Stimulated activated CD4-positive, alpha-beta T cell treated with anti-CD3 and anti-CD28 coated beads, Interleukin-2, amount 100 ng/mL, for 4 hours (primary cell): ENCODE measurements at regions not wholly inside any gene's neighbourhood (a gene's known extent, or its start where the extent isn't known, plus 50 kb on each side); places are given as distances from the start of the nearest gene placed in this dataset.

ENCODE experiments used
- DNase-seq: peaks from one replicate; pipeline ENCODE4 v3.0.0-alpha.2; 2020; ENCODE audit warnings: low read depth

DNA sequence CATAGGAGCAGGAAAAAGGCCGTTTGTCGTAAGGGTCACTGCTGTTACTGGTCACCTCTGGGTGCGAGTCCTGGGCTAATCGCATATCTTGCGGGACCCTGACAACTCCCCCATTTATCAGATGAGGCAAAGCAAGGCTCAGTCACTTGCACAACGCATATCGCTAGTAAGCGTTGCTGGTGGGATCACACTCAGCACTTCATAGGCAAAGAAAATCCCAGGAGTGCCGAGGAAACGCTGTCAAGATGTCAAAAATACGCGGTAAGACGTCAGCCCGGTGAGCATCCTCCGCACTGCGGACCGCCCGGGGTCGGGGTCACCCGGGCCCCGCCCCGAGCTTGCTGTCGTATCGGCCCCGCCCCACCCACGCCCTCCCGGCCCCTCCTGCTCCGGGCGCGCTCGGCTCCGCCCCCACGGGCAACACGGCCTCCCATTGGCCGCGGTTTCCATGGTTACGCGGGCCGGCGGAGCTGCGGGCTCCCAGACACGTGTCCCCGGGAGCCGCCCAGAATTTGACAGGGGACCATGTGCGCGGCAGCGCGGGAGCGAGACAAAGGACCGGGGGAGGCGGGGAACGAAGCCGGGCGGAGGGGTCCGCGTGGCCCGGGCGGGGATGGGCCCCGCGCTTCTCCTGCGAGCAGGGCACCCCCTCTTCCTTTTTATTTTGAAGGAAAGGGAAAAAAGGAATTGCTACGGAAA lies 80.2 kb upstream of the IER5L start:
- DNase-seq = peak; percentile 94

DNA sequence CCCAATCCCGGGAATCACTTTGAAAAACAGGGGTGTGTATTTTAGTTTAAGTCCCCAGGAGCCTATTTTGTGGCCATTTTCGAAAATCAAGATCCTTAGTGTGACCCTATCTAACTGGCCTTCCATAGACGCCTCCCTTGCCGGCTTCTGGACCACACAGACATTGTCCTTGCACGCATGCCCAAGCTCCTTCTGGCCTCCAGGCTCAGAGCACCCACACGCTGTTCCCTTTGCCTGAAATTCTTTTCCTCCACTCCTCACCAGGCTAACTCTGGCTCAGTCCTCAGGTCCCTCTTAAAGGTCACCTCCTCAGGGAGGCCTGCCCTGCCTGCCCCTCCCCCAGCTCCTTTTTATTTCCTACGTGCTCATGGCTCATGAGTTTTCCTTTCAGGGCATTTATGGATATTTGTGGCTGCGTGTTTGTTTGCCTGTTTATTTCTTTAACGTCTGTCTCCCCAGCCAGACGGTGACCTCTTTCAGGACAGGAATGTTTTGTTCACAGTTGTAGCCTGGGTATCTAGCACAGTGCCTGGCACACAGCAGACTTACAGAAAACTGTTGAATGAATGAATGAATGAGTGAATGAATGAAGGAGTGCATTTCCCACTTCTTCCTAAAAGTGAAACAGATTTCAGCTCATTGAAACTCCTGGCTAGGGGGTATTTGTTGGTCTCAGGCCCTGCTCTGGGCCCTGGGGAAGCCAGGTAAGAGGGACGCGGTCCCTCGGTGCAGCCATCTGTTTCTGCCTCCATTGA lies 79.1 kb upstream of the IER5L start:
- no peak for DNase-seq

DNA sequence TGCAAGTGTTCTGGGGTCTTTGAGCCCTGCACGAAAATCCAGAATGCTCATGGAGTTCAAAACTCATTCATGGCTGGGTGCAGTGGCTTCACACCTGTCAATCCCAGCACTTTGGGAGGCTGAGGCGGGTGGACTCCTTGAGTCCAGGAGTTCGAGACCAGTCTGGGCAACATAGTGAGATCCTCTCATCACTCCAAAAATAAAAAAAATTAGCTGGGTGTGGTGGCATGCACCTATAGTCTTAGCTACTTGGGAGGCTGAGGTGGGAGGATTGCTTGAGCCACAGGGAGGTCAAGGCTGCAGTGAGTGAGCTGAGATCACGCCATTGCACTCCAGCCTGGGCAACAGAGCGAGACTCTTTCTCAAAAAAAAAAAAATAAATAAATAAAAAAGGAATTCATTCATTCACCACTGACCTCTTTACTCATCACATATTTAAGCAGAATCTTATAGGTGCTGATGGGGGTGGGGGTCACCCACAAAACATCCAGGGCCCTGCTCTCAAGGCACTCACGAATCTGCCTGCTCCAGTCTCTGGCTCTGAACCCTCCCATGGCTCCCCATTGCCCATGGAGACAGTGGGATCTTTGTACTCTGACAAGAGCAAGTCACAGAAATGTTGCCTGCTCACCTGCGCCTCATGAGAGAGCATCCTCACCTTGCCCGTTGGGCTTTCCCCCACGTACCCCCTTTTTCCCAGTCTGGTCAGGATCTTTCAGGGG lies 76.7 kb upstream of the IER5L start:
- no peak for DNase-seq

DNA sequence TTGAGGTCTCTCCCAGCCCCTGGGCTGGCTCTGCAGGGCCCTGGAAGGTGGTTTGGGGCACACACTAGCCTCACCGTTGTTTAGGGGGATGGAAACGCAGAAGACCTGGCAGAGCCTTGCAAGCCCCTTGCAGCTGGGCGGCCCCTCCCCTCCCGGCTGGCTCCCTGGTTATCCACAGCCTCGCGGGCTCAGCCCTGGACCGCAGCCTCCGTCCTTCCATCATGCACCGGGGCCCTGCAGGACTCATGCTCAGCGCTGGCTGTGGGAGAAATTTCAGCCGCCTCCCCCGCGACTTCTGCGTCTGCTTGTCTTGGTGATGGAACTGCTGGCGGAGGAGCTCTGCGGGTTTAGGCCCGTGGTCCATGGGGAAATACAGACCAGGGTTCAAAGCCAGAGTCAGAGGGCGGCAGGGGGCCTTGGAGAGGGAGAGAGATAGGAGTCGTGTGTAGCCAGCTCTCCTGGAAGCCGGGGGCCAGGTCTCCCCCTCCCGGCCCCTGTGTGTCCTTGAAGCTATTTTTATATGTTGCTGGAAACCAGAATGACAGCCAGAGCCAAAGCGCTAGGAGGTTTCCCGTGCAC lies 75.8 kb upstream of the IER5L start:
- no peak for DNase-seq

DNA sequence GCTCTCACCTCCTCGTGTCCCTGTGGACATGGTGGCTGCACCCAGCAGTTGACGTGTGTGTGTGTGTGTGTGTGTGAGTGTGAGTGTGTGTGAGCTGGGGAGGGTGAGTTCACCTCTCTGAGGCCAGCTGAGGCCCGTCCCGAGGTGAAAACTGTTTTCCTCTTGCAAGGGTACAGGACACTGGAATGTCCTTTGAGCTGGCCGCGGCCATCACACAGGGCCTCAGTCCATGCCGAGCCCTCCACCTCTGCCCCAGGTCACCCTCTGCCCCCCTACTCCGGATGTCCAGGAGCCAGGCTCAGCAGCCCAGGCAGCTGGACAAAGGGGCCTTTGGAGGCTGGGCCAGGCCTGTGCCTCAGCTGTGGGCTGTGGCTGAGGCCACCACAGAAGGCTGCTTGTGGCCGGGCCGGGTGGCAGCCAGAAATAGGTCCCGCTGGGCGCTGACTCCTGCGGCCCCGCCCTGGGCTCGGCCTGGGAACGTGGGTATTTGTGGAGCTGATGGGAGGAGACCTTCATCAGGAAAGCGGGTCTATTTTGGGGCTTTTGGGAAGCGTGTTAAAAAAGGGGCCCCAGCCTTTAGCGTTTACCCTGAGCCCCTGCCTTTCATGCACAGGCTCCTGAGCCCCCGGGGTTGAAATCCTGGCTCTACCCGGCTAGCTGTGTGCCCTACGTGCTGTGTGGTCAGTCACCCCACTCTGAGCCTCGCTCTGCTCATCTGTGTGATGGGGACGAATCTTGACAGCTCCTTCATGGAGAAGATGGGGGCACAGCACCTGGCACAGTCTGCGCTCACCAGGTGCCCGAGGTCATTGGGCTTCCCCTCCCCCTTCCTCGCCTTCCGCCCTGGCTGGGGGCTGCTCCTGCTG lies 75.1 kb upstream of the IER5L start:
- no peak for DNase-seq

DNA sequence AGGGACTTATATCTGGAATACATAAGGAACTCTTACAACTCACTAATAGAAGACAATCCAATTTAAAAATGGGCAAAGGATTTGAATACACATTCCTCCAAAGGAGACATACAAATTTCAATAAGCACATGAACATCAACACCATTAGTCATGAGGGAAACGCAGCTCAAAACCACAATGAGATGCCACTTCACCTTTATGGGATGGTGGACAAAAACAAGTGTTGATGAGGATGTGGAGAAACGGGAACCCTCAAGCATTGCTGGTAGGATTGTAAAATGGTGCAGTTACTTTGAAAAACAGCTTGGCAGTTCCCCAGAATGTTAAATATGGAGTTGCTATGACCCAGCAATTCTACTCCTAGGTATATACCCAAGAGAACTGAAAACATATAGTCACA lies 72.7 kb upstream of the IER5L start:
- DNase-seq = no peak

DNA sequence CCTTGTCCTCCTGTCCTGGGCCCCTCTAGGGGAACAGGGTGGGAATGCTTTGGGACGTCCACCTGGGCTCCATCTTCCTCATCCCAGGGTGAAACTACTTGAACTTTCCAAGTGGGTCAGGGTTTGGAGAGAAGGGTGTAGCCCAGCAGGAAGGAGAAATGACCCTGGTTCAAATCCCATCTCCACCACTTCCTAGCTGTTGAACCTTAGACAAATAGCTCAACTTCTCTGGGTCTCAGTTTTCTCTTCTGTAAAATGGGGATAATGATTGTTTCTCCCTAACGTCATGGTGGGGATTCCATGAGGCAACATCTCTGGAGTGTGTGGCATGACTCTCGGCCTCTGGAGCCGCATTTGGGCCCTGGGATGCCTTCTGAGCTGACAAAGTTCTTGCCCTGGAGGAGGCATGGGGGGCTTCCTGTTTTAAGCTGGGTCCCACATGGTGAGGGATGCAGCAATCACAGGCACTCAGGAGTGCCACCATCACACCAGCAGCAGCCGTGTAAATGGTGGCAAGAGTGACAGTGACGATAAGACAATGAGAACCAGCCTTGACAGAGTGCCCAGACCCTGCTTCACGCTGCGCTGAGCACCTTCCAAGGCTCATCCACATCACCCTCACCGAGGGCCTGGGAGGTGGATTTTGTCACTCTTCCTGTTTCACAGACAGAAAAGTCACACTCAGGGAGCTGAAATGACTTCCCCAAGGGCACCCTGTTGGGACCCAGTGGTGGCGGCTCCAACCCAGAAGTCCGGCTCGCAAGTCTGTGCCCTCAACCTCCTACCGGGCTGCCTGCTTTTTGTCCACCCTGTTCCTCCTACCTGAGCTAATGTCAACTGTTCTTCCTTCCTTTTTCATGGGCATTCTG lies 69.5 kb upstream of the IER5L start:
- DNase-seq = no peak

DNA sequence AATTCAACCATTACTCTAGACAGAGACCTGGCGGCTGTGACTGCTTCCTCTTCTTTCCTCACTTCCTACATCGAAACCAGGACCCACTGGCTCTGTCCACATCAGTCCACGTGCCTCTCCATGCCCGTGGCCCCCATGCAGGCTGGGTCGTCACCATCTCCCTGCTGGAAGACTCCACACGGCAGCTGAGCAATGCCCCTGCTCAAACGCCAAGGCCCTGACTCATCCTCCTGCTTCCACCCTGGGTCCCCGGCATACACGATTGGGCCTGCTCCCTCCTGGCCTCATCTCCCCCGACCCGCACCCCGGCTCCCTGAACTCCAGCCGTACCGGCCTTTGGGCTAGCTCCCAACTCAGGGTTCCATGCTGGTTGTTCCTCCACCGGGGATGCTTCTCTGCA lies 67.2 kb upstream of the IER5L start:
- DNase-seq = no peak

DNA sequence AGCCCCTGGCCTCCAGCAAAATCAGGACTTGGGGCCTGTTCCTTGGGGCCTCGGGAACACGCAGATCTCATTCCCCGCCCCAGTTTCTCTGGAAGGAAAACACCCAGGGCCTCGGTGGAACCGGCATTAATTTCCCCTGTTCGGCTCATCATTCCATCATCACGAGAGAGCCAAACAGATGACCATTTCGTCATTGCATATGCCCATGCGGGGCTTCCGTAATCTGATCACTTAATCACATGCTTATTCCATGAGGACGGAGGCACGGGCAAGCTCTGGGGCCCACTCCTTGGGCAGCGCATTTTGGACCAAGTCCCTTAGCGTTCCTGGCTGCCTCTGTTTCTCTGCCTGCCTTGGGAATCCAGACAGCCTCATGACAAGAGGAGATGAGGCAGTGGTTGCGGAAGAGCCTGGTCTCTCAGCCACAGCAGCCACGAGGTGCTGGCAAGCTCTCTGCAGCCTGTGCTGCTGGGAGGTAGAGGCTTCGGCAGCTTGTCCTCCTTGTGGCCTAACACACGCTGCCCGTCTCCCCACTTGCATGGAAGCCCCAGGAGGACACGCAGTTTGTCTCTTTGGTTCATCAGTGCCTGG lies 65.0 kb upstream of the IER5L start:
- DNase-seq = no peak

DNA sequence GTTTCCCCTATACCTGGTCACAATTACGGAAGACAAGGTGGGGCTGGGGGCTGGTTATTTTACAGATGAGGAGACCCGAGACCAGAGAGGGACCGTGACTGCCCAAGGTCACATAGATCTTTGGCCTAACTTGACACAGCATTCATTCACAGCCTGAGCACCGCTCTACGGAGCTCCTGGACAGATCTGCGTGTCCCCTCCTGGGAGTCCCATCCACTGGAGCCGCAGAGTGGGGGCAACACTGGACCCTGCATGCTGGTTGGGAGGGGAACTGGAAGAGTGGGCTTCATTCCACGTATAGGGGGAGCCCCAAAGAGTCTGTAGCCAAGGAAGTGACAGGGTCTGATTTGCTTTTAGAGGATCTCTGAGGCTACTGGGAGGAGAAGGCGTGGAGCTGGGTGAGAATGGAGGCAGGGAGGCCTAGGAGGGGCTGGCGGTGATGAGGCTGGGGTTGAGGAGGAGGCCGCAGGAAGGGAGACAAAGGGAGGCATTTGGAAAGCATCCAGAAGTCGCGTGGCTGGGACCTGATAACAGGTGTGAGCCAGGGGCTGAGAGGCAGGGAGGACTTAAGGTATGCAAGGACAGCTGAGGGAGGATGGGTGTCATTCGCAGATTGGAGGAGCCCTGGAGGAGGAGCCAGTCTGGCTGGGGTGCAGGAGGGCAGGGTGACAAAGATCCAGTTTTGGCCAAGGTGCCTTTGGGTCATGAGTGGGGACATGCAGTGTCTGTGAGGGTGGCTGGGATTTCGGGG lies 64.3 kb upstream of the IER5L start:
- no peak for DNase-seq

DNA sequence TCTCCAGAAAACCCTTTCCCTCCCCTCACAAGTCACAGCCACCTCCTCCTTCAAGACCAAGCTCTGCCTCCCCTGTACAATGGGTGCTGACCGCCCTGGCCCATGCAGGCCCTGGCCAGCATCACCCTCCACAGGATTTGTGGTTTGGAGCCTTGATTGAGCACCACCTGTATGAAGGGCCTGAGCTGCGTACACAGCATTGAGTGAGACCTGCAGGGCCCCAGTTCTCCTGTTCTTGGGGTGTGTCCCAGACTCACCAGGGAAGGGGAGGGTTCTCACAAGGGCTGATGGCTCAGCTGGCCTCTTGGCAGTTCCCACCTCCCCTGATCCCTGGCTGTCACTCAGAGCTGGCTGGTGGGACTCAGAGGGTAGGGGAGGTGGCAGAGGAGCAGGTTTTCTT lies 63.7 kb upstream of the IER5L start:
- DNase-seq = no peak

DNA sequence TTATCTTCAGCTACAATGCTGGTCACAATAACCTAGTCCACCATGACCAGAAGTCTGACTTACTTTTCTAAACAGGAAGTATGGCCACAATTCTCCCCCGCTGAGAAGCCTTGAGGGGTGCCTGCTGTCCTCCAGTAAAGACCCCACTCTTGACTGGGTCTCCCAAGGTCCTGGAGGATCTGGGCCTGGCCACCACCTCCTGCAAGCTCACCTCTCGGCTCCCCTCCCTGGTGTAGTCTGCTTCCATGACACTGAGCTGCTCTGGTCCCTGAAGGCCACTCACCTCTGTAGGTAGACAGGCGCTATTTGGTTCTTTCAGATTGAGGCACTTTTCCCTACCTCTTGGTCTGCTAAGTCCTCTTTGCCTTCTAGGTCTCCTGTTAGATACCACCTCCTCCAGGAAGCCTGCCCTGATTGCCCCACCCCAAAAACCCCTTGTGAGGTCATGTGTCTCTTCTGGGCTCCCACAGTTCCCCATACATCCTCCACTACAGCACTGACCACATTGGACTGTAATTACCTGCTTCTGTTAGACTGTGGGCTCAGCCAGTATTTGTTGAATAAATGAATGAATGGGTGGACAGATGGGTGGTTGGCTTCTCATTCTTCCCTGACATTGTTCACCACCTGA lies 62.6 kb upstream of the IER5L start:
- DNase-seq = no peak

DNA sequence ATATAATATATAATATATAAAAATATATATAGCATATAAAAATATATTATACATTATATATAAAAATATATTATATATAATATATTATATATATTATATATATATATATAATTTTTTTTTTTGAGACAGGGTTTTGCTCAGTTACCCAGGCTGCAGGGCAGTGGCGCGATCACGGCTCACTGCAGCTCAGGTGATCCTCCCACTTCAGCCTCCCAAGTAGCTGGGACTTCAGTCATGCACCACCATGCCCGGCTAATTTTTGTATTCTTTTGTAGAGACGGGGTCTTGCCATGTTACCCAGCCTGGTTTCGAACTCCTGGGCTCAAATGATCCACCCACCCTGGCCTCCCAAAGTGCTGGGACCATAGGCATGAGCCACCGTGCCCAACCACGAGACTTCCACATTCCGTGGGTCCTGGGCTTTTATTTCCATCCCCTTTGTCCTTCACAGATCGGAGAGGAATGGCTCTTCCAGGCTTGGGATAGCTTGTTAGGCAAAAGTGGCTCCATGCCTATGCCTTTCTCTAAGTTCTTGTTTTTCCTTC lies 62.0 kb upstream of the IER5L start:
- no peak for DNase-seq

DNA sequence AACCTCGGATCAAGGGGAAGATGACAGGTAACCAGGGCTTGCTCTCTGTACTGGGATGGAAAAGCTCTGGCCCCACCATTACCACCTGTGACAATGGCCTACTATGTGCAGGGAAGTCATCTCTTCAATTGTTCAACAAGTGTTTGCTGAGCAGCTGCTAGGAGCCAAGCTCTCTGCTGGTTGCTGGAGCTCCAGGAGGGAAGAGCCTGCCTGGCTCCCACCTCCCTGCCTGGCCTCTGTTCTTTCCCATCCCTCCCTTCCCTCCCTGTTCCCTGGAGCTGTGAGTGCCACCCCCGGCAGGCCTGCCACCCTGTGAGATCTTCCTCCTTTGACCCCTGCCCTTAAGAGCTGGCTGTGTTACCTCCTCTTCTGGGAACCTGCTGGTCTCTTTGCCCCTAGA lies 59.7 kb upstream of the IER5L start:
- DNase-seq = no peak

DNA sequence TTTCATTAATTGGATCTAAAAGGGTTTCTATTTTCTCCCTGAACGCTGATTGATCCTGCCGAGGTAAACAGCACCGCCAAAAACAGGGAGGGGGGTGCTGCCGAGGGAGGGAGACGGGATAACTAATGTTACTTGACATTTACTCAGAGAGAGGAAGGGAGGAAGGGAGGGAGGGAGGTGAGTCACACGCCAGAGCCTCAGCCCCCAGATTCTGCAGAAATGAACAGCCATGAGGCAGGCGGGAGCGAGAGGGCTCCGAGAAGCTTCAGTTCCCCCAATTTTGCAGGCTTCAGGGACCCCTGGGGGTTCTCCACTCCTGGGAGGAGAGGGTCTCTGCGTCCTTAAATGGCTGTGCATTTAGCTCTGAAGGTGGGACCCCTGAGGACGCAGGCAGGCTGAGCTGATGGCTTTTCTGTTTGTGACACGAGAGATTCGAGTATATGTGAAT lies 59.1 kb upstream of the IER5L start:
- DNase-seq = peak; percentile 72

DNA sequence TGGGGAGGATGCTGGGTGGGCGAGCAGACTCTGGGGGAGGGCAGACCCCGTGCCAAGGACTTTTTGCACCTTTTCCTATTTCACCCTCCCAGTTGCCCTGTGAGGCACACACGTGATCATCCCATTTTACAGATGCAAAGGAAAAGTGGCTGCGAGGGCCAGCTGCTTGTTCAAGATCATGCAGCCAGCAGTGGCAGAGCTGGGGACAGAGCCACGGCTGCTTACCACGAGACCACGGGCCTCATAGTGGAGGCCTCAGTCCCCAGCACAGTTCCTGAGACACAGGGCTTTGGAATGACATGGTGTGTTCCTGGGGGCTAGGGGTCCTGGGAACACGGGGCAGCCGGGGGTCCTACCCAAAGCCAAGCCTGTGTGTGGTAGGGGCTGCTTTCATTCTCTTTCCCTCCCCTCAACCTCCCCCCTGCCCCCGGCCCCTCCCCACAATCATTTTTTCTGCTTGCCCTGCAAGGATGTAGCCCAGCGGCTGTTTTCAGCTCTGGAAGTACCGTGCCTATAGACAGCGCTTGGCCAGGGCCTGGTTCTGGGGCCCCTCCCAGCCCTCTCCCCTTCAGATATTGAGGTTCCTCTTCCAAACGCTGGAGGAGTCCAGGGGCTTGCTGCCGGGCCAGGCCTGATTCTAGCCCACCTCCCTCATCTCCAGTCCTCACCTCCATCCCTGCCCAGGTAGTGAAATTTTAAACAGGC lies 58.5 kb upstream of the IER5L start:
- DNase-seq = no peak

DNA sequence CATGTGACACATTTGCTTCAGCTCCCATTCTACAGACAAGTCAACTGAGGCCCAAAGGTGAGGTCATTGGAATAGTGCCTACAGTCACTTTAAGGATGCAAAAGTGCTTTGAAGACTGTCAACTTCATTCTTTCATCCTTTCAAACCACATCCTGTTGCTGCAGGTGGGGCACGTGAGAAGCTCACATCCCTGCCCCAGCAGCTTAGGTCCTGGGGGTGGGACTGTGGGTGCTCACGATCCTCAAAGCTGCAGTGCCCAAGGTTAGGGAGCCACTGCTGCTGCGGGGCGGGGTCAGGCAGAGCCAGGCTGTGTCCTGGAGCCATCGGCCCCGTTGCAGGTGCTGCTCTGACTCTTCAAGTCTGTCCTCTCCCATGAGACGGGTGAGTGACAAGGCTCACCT lies 57.9 kb upstream of the IER5L start:
- peak; percentile 19 for DNase-seq
